Fibroblast of lung (primary cell): ENCODE measurements at regions not wholly inside any gene's neighbourhood (a gene's known extent, or its start where the extent isn't known, plus 50 kb on each side); places are given as distances from the start of the nearest gene placed in this dataset.

ENCODE experiments used
- EZH2 ChIP-seq: IDR thresholded peaks from 2 replicates; pipeline ENCODE4 v1.5.1; 2012; ENCODE audit warnings: low read length, control low read depth, mild to moderate bottlenecking; ENCODE audit errors: missing control alignments
- TF ChIP-seq, protein P1 (sequence below), 2 donors: IDR thresholded peaks in 1 of 2; conservative IDR thresholded peaks in 1 of 2; 1 replicate in 1 of 2; 2 replicates in 1 of 2; pipeline ENCODE4 v1.5.1; 2011 to 2012; ENCODE audit warnings: low read length in 2 of 2, control low read depth in 1 of 2, inconsistent platforms in 1 of 2, low read depth in 1 of 2, mild to moderate bottlenecking in 1 of 2

DNA sequence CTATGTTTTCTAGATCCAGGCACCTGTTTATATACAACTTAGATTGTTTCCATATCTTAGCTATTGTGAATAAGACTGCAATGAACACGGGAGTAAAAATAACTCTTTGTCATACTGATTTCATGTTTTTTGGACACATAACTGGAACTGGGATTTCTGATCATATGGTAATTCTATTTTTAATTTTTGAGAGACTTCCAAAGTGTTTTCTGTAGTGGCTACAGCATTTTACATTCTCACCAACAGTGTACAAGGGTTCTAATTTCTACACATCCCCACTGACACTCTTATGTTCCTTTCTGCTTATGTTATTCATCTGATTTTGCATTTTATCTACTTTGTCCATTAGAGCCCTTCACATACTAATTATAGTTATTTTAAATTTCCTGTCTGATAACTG lies 1152.9 kb downstream of the SLITRK1 start:
- TF ChIP-seq, protein P1, sequence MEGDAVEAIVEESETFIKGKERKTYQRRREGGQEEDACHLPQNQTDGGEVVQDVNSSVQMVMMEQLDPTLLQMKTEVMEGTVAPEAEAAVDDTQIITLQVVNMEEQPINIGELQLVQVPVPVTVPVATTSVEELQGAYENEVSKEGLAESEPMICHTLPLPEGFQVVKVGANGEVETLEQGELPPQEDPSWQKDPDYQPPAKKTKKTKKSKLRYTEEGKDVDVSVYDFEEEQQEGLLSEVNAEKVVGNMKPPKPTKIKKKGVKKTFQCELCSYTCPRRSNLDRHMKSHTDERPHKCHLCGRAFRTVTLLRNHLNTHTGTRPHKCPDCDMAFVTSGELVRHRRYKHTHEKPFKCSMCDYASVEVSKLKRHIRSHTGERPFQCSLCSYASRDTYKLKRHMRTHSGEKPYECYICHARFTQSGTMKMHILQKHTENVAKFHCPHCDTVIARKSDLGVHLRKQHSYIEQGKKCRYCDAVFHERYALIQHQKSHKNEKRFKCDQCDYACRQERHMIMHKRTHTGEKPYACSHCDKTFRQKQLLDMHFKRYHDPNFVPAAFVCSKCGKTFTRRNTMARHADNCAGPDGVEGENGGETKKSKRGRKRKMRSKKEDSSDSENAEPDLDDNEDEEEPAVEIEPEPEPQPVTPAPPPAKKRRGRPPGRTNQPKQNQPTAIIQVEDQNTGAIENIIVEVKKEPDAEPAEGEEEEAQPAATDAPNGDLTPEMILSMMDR (conservative IDR thresholded peaks at IDR 0.05 in 1 of 2, IDR thresholded peaks at IDR 0.05 in 1 of 2; ENCODE audit: low read depth in 1 of 2, low read length in 2 of 2) = no peak
- no peak for TF ChIP-seq EZH2
